Muscle of back (tissue), 3 donors: ENCODE measurements at regions not wholly inside any gene's neighbourhood (a gene's known extent, or its start where the extent isn't known, plus 50 kb on each side); places are given as distances from the start of the nearest gene placed in this dataset.

Experiments used
- DNase-seq, 3 donors: peaks; one replicate each; pipeline versions ENCODE4 v3.0.0 to v3.0.0-alpha.2; 2013

- DNase-seq, result no peak
Measured at GRCh38 chr1:87880098-87880760, 551.5 kb downstream of the LMO4 start.

GRCh38 chr1:87880764-87881163, 552.1 kb downstream of the LMO4 start:
- DNase-seq, result no peak

DNA sequence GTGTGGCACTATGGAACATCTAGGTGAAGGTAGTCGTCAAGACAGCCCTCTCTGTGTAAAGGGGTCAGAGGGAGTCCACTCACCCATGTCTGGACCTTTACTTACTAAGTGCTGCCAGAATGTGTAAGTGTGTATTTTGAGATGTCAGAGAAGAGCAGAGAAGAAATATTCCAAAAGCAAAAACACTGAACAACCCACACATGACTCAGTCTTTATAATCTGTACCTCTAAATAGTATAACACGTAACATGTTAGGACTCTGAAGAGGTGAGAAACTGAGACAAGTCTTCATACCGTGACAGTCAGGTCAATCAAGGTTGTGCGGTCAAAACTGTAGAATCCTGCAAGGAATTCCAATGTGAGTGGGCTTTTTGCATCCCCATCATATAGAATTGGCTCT, 555.2 kb downstream of the LMO4 start:
- DNase-seq, result no peak

DNA sequence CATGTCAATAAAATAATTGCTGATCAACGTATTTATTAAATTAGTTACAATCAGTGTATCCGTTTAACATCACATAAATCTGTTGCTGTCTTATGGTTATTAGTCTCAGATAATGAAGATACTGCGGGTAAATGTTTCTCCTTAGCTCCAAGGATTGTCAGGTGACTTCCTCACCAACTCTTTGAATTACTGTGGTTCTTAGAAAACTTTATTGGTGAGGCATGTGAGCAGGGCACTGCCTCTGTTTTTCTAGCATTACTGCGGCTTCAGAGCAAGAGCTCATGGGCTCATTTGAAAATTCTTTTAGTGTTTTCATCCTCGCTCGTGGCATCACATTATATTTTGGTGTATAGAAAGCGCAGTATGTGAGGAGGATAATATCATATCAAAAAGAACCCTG, 555.9 kb downstream of the LMO4 start:
- DNase-seq, result no peak

- DNase-seq, result no peak
Measured at GRCh38 chr1:87885278-87886025, 556.8 kb downstream of the LMO4 start.

- no peak for DNase-seq
Measured at GRCh38 chr1:87887100-87887499, 558.4 kb downstream of the LMO4 start.

DNA sequence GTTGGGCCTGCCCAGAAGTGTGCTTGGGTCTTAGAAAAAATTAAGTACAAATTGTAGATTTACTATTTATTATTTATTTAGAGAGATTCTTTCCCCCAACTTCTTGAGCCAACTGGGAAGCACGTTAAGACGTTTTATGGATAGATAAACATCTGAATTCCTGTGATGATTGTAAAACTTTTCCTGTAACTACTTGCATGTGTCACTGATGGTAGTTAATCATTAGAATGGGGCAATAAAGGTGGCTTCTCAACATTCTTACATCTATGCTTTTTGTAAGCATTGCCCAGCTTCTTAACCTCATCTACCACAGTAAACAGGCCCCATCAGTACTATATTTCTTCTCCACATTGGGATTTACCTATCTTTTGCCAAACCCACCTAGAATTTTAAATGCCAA, 559.8 kb downstream of the LMO4 start:
- no peak for DNase-seq

- no peak for DNase-seq
Measured at GRCh38 chr1:87894062-87894461, 565.4 kb downstream of the LMO4 start.

- peak in 1 of 3 donors; percentile 7 for DNase-seq
Measured at GRCh38 chr1:87897481-87897880, 568.8 kb downstream of the LMO4 start.

- DNase-seq, result no peak
Measured at GRCh38 chr1:87898431-87898830, 569.8 kb downstream of the LMO4 start.

DNA sequence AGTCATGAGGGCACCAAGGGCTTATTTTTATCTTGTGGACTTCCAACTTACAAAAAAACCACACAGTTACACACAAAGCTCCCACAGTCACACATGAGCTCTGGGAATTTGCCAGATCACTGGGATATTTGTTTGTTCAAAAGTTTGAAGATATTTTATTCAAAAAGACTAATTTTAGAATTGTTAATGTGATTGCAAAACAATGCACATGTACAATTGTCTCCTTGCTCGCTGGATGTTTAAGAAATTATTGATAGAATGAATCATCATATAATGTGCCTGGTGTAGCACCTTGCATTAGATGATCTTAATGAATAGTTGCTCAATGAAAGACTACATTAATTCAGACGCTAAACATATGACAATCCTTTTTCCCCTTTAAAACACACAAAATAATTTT, 570.3 kb downstream of the LMO4 start:
- no peak for DNase-seq

GRCh38 chr1:87899746-87900145, 571.1 kb downstream of the LMO4 start:
- no peak for DNase-seq

GRCh38 chr1:87902830-87903229, 574.1 kb downstream of the LMO4 start:
- DNase-seq, result peak; percentile 42 to 73 (median 43)

- no peak for DNase-seq
Measured at GRCh38 chr1:87903242-87903641, 574.6 kb downstream of the LMO4 start.

DNA sequence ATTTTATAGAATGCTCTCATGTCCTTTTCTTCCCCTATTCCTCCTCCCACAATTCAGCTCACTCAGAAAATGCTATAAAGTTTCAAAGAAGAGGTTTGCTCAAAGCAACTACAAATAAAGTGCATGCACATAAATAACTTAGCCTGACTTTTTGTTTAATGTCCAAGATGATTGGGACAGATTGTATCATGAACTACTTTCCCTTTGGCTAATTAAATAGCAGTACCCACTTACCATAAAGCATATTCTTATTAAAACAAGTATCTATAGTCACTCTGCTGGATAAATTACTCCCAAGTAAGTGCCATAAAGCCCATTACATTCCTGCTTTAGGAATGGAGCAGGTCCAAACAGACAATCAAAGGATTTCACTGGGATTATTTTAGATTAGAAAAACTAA, 576.0 kb downstream of the LMO4 start:
- no peak for DNase-seq

- DNase-seq, result peak in 1 of 3 donors; percentile 13
Measured at GRCh38 chr1:87905651-87906050, 577.0 kb downstream of the LMO4 start.

DNA sequence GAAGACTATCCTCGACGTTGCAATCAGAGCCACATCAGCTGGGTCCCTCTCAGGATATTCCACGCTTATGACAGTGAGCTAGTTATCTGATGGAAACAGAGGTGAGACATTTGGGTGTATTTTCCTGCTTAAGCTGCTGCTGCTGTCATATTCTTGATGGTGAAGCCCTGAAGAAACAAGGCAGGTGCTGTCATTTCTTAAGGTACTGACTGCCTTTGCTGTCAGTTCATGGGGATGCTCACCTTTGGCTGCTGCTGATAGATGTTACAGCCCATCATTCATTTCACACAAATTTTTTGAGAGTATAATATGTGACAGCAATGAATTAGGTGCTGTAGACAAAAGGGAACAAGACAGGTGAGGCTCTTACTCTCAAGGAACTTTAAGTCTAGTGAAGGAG, 577.4 kb downstream of the LMO4 start:
- DNase-seq, result no peak

GRCh38 chr1:87913361-87913760, 584.7 kb downstream of the LMO4 start:
- DNase-seq, result no peak

DNA sequence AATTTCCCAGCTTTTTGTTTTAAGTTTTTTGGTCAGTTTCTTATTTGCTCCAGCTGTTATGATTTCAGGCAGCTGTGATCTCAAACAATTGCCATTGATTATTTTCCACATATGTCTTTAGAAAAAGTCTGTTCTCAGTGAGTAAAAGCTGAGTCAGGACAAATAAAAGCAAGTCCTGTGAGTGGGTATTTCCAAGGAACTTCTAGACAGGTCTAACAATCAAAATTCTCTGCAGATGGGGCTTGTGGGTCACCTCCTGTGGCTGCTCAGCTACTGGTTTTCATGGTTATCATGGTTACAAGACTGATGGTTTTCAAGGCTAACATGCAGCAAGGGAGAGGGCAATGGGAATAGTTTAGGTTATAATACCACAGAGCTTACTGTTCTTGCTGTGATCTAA, 585.7 kb downstream of the LMO4 start:
- no peak for DNase-seq

- no peak for DNase-seq
Measured at GRCh38 chr1:87915771-87916170, 587.1 kb downstream of the LMO4 start.

- no peak for DNase-seq
Measured at GRCh38 chr1:87916965-87917364, 588.3 kb downstream of the LMO4 start.

DNA sequence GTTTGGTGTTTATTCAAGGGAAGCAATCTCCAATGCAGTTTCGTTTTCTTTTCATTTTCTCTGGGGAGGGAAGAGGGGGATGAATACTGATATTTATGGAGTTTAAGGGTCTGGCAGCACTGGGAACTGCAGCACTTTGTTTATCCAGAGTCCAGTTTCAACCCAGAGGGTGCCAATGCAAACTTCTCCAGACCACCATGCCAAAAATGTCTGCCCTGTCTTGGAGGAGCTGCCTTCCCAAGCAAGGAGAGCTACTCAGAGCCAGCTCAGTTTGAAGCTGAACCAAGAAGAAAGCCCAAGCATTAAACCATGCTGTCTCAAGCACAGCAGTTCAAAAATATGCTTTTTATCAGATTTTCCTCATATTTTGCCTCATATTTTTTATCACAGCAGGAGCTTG, 589.7 kb downstream of the LMO4 start:
- no peak for DNase-seq

GRCh38 chr1:87922885-87923284, 594.2 kb downstream of the LMO4 start:
- no peak for DNase-seq
